Neural cell (in vitro differentiated cells): ENCODE measurements at regions not wholly inside any gene's neighbourhood (a gene's known extent, or its start where the extent isn't known, plus 50 kb on each side); places are given as distances from the start of the nearest gene placed in this dataset.

Experiments
- H2AFZ ChIP-seq: fragments of 200-600, 300-800 bp; sonication (generic), shearing (Covaris generic); 2 replicates; pipeline ENCODE4 v1.6.0; 2014; ENCODE audit warnings: low read depth, mild to moderate bottlenecking, antibody characterized with exemption, low read length, moderate library complexity
- H3F3A ChIP-seq: fragments of 200-600 bp; shearing (Covaris generic); 2 replicates; pipeline ENCODE4 v1.6.1; 2016; ENCODE audit warnings: mild to moderate bottlenecking, moderate library complexity, mixed read lengths, antibody characterized with exemption, low read length; ENCODE audit not compliant: insufficient read depth, poor library complexity, severe bottlenecking
- H3K27ac ChIP-seq: fragments of 200-600, 300-800 bp; sonication (generic), shearing (Covaris generic); 2 replicates; pipeline ENCODE4 v1.5.1; 2014; ENCODE audit warnings: mild to moderate bottlenecking, low read length, moderate library complexity
- H3K27me3 ChIP-seq: fragments of 300-800, 200-600 bp; sonication (generic), shearing (Covaris generic); 2 replicates; pipeline ENCODE4 v1.6.0; 2014; ENCODE audit warnings: mild to moderate bottlenecking, low read depth, low read length, moderate library complexity; ENCODE audit not compliant: insufficient read depth
- H3K36me3 ChIP-seq: fragments of 300-800, 200-600 bp; sonication (generic), shearing (Covaris generic); 2 replicates; pipeline ENCODE4 v1.5.1; 2014; ENCODE audit warnings: mild to moderate bottlenecking, antibody characterized with exemption, low read length, moderate library complexity; ENCODE audit not compliant: insufficient read depth
- H3K4me2 ChIP-seq: fragments of 300-800, 200-600 bp; sonication (generic), shearing (Covaris generic); 2 replicates; pipeline ENCODE4 v1.6.0; 2014; ENCODE audit warnings: mild to moderate bottlenecking, low read length
- H3K4me3 ChIP-seq: fragments of 300-800, 200-600 bp; sonication (generic), shearing (Covaris generic); 2 replicates; pipeline ENCODE4 v1.5.1; 2014; ENCODE audit warnings: mild to moderate bottlenecking, low read length, moderate library complexity
- H3K79me2 ChIP-seq: fragments of 200-600 bp; shearing (Covaris generic); replicated peaks from 2 replicates; pipeline ENCODE4 v1.6.0; 2014; ENCODE audit warnings: mild to moderate bottlenecking, low read length, moderate library complexity; ENCODE audit not compliant: insufficient read depth
- H3K9ac ChIP-seq: fragments of 300-800, 200-600 bp; sonication (generic), shearing (Covaris generic); 2 replicates; pipeline ENCODE4 v1.6.1; 2016; ENCODE audit warnings: mild to moderate bottlenecking, low read length, mixed read lengths
- H3K9me2 ChIP-seq: fragments of 200-600 bp; shearing (Covaris generic); 2 replicates; pipeline ENCODE4 v1.6.1; 2016; ENCODE audit warnings: mild to moderate bottlenecking, low read length, mixed read lengths; ENCODE audit not compliant: insufficient read depth
- H3K9me3 ChIP-seq: fragments of 200-600, 300-800 bp; sonication (generic), shearing (Covaris generic); 2 replicates; pipeline ENCODE4 v1.6.1; 2016; ENCODE audit warnings: mild to moderate bottlenecking, mixed run types, low read length, moderate library complexity, mixed read lengths
- H4K20me1 ChIP-seq: fragments of 200-600 bp; shearing (Covaris generic); 2 replicates; pipeline ENCODE4 v1.6.1; 2016; ENCODE audit warnings: mild to moderate bottlenecking, mixed run types; ENCODE audit not compliant: insufficient read depth
- EP300 ChIP-seq: fragments of 450-650 bp; conservative IDR thresholded peaks from 2 replicates; pipeline ENCODE4 v1.6.1; 2014; ENCODE audit warnings: antibody characterized with exemption, mild to moderate bottlenecking, moderate library complexity; ENCODE audit not compliant: poor library complexity, severe bottlenecking
- EZH2 ChIP-seq: fragments of 200-600, 300-800 bp; shearing (Covaris generic), sonication (generic); IDR thresholded peaks from 2 replicates; pipeline ENCODE4 v1.6.1; 2014; ENCODE audit warnings: antibody characterized with exemption, low read length, borderline replicate concordance, mild to moderate bottlenecking; ENCODE audit not compliant: insufficient read depth, poor library complexity, severe bottlenecking
- MXI1 ChIP-seq: fragments of 450-650 bp; conservative IDR thresholded peaks from 2 replicates; pipeline ENCODE4 v1.6.1; 2014; ENCODE audit warnings: antibody characterized with exemption, mild to moderate bottlenecking; ENCODE audit not compliant: poor library complexity, severe bottlenecking
- POLR2AphosphoS5 ChIP-seq: IDR thresholded peaks from 2 replicates; pipeline ENCODE4 v1.6.1; 2012
- RAD21 ChIP-seq: fragments of 450-650 bp; conservative IDR thresholded peaks from 2 replicates; pipeline ENCODE4 v1.6.1; 2014; ENCODE audit warnings: antibody characterized with exemption, mild to moderate bottlenecking, moderate library complexity
- SMC3 ChIP-seq: fragments of 450-650 bp; conservative IDR thresholded peaks from 2 replicates; pipeline ENCODE4 v1.6.1; 2014; ENCODE audit warnings: antibody characterized with exemption, mild to moderate bottlenecking, moderate library complexity; ENCODE audit not compliant: poor library complexity
- TAF1 ChIP-seq: IDR thresholded peaks from 2 replicates; pipeline ENCODE4 v1.6.1; 2012; ENCODE audit warnings: low read depth
- TF ChIP-seq, protein P1 (sequence below): IDR thresholded peaks from 2 replicates; pipeline ENCODE4 v1.6.1; 2012; ENCODE audit warnings: borderline replicate concordance
- TF ChIP-seq, protein P2 (sequence below): fragments of 450-650 bp; IDR thresholded peaks from 2 replicates; pipeline ENCODE4 v1.5.1; 2014; ENCODE audit warnings: antibody characterized with exemption, mild to moderate bottlenecking, moderate library complexity; ENCODE audit not compliant: poor library complexity, severe bottlenecking

DNA sequence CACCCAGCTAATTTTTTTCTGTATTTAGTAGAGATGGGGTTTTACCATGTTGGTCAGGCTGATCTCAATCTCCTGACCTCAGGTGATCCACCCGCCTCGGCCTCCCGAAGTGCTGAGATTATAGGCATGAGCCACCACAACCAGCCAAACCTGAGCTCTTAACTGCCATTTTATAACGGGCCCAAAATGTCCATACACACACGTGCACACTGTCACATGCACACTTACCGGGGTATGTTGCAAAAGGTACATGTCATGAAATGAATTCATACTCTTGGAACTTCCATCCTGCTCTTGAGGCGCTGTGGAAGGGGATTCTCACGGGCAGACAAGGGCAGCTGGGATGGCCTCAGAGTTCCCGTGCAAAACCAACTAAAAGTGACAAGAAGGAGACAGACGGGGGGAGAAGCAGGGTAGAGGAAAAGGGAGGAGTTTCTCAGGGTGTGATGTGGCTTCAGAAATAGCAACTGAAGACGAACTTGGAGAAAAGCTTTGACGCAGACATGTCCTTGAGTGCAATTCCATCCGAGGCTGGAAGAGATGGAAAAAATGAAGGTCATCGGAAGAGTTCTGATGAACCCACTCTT is 110.9 kb downstream of the BDH1 start:
- no peak overlapping the region for H2AFZ ChIP-seq
- no peaks in the 10 kb centered on the region for H3K27me3 ChIP-seq
- H3K9me3 ChIP-seq, result no peaks in the 10 kb centered on the region
- no peaks in the 10 kb centered on the region for H3F3A ChIP-seq
- no peaks in the 10 kb centered on the region for H3K9me2 ChIP-seq
- H3K9ac ChIP-seq, result no peak overlapping the region
- TF ChIP-seq EZH2, result no peak
- no peak for TF ChIP-seq TAF1
- no peak for TF ChIP-seq POLR2AphosphoS5
- TF ChIP-seq, protein P1, sequence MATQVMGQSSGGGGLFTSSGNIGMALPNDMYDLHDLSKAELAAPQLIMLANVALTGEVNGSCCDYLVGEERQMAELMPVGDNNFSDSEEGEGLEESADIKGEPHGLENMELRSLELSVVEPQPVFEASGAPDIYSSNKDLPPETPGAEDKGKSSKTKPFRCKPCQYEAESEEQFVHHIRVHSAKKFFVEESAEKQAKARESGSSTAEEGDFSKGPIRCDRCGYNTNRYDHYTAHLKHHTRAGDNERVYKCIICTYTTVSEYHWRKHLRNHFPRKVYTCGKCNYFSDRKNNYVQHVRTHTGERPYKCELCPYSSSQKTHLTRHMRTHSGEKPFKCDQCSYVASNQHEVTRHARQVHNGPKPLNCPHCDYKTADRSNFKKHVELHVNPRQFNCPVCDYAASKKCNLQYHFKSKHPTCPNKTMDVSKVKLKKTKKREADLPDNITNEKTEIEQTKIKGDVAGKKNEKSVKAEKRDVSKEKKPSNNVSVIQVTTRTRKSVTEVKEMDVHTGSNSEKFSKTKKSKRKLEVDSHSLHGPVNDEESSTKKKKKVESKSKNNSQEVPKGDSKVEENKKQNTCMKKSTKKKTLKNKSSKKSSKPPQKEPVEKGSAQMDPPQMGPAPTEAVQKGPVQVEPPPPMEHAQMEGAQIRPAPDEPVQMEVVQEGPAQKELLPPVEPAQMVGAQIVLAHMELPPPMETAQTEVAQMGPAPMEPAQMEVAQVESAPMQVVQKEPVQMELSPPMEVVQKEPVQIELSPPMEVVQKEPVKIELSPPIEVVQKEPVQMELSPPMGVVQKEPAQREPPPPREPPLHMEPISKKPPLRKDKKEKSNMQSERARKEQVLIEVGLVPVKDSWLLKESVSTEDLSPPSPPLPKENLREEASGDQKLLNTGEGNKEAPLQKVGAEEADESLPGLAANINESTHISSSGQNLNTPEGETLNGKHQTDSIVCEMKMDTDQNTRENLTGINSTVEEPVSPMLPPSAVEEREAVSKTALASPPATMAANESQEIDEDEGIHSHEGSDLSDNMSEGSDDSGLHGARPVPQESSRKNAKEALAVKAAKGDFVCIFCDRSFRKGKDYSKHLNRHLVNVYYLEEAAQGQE, result no peak
- no peak for TF ChIP-seq EP300
- TF ChIP-seq MXI1, result no peak
- TF ChIP-seq SMC3, result no peak
- no peak for TF ChIP-seq RAD21
- TF ChIP-seq, protein P2, sequence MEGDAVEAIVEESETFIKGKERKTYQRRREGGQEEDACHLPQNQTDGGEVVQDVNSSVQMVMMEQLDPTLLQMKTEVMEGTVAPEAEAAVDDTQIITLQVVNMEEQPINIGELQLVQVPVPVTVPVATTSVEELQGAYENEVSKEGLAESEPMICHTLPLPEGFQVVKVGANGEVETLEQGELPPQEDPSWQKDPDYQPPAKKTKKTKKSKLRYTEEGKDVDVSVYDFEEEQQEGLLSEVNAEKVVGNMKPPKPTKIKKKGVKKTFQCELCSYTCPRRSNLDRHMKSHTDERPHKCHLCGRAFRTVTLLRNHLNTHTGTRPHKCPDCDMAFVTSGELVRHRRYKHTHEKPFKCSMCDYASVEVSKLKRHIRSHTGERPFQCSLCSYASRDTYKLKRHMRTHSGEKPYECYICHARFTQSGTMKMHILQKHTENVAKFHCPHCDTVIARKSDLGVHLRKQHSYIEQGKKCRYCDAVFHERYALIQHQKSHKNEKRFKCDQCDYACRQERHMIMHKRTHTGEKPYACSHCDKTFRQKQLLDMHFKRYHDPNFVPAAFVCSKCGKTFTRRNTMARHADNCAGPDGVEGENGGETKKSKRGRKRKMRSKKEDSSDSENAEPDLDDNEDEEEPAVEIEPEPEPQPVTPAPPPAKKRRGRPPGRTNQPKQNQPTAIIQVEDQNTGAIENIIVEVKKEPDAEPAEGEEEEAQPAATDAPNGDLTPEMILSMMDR, result no peak
- H4K20me1 ChIP-seq, result no peaks in the 10 kb centered on the region
- H3K4me3 ChIP-seq, result no peak overlapping the region
- no peak overlapping the region for H3K27ac ChIP-seq
- H3K36me3 ChIP-seq, result no peaks in the 10 kb centered on the region
- no peaks in the 10 kb centered on the region for H3K79me2 ChIP-seq
- no peak overlapping the region for H3K4me2 ChIP-seq

DNA sequence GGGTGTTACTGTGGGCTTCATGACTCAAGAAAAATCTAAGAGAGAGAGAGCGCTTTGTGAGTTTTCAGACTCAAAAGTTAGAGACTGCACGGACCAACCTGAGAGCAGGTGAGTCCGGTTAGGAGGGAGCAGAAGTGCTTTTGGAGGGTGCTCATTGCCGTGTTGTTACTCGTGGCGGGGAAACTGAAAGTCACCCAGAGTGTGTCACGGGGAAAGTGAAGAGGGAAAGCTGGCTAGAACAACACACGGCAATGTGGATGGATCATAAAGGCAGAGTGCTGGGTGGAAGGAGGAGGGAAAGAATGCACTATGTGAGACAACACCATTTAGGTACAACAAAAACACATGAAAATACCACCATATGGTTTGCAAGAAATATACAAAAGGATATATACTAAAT is 112.3 kb downstream of the BDH1 start:
- no peaks in the 10 kb centered on the region for H3K9me2 ChIP-seq
- H3K27me3 ChIP-seq, result no peaks in the 10 kb centered on the region
- H3K9ac ChIP-seq, result no peak overlapping the region
- H4K20me1 ChIP-seq, result no peaks in the 10 kb centered on the region
- no peaks in the 10 kb centered on the region for H3K9me3 ChIP-seq
- no peak overlapping the region for H3K4me2 ChIP-seq
- no peak overlapping the region for H2AFZ ChIP-seq
- no peak overlapping the region for H3K4me3 ChIP-seq
- no peak overlapping the region for H3K27ac ChIP-seq
- no peaks in the 10 kb centered on the region for H3F3A ChIP-seq
- TF ChIP-seq SMC3 (no peak), RAD21 (no peak), MXI1 (no peak), EZH2 (no peak), EP300 (no peak), TAF1 (no peak), POLR2AphosphoS5 (no peak)
- TF ChIP-seq, protein P1, result no peak
- H3K79me2 ChIP-seq, result no peaks in the 10 kb centered on the region
- no peaks in the 10 kb centered on the region for H3K36me3 ChIP-seq
